Fibroblast of skin of left quadriceps (primary cell): ENCODE measurements at regions not wholly inside any gene's neighbourhood (a gene's known extent, or its start where the extent isn't known, plus 50 kb on each side); places are given as distances from the start of the nearest gene placed in this dataset.
"Not testable (repeated sequence)": the region's sequence is repeated elsewhere in the genome, so short reads cannot be mapped to it uniquely, and the experiment has no call there.

Experiments
- DNase-seq, 2 experiments: peaks; one replicate each; pipeline ENCODE4 v3.0.0-alpha.2; 2013; ENCODE audit warnings: low read depth in 2 of 2

GRCh38 chr7:65254061-65254460 lies 119.6 kb upstream of the ZNF92 start:
- DNase-seq, result no peak

- no peak for DNase-seq
Observed at GRCh38 chr7:65251851-65252620, 121.6 kb upstream of the ZNF92 start.

DNA sequence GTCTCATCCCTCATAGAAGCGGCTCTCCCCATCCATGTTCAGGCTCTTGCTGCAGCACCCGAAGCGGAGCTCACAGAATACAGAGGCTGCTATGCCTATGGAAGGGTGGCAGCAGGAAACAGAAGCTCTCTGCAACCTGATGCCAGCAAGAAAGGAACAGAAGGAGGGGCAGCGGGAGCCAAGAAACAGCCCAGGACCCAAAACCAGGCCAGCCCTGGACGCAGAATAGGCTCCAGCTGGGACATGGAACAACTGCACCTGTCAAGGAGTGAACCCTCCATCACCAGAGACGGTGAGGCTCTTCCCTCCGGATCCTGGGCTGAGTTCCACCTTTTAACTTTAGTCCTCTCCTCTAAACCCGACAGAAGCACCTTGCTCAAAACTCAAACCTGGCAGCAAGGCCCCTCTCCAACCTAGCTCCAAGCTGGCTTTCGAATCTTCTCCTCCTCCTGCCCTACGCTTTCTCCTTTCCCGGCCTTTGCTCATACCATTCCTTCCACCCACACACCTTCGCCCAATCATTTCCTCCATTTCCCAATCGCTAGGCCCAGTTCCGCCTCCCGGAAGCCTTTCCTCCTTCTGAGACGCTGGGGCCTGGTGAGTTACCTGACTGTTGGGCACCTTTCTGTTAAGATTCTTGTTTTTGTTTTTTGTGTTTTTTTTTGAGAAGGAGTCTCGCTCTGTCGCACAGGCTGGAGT lies 122.8 kb upstream of the ZNF92 start:
- no peak for DNase-seq

- DNase-seq, result no peak
Observed at GRCh38 chr7:65250216-65250615, 123.4 kb upstream of the ZNF92 start.

DNA sequence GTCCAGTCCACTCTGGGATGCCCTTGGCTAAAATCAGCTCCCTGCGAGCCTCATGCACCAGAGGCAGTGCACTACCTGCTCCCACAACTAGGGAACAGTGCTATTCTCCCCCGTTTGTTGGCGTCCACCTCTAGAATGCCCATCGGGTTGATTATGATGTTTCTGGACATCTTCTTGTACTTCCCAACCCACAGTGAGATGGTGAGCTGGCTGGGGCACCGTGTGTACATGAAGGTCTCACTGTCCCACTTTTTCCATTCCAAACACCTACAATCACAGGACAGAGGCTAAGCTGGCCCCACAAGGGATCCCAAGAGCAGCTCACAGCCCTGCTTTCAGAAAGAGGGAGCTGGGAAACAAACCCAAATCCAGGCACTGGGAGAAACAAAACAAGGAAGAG lies 126.2 kb upstream of the ZNF92 start:
- no peak for DNase-seq

- no peak for DNase-seq
Observed at GRCh38 chr7:65239707-65240352, 133.8 kb upstream of the ZNF92 start.

- DNase-seq, result no peak
Observed at GRCh38 chr7:65239324-65239706, 134.3 kb upstream of the ZNF92 start.

GRCh38 chr7:65238785-65239184 lies 134.9 kb upstream of the ZNF92 start:
- no peak for DNase-seq

GRCh38 chr7:65235586-65235985 lies 138.1 kb upstream of the ZNF92 start:
- DNase-seq, result no peak

GRCh38 chr7:65233409-65234034 lies 140.1 kb upstream of the ZNF92 start:
- DNase-seq, result no peak

GRCh38 chr7:65230231-65230630 lies 143.4 kb upstream of the ZNF92 start:
- no peak for DNase-seq

DNA sequence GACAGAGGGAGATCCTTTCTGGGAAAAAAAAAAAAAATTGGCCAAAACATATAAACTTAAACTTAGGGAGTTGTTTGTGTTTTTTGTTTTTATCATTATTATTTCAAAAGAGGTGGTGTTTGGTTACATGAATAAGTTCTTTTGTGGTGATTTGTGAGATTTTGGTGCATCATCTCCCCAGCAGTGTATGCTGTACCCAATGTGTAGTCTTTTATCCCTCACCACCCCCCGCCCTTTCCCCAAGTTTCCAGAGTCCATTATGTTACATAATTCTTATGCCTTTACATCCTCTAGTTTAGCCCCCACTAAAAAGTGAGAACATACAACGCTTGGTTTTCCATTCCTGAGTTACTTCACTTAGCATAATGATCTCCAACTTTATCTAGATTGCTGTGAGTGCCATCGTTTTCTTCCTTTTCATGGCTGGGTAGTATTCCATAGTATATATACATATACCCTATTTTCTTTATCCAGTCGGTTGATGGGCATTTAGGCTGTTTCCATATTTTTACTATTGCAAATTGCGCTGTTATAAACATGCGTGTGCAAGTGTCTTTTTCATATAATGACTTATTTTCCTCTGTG lies 148.1 kb upstream of the ZNF92 start:
- no peak for DNase-seq

DNA sequence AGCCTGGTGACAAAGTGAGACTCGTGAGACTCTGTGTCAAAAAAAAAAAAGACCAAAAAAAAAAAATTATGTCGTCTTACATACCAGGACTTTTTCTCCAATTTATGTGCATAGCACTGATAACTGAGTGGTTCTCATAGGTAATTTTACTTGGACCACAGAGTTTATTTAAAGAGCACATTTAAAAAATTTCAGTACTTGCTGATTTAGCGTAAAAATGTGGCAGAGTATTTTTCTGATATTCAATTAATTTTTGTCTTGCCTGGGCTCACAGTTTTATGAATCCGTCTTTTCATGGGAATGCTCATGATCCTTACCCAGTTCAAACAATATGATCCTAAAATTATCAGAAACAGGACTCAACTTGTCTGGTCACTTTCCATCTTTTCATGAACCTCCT lies 151.0 kb upstream of the ZNF92 start:
- DNase-seq, result no peak

DNA sequence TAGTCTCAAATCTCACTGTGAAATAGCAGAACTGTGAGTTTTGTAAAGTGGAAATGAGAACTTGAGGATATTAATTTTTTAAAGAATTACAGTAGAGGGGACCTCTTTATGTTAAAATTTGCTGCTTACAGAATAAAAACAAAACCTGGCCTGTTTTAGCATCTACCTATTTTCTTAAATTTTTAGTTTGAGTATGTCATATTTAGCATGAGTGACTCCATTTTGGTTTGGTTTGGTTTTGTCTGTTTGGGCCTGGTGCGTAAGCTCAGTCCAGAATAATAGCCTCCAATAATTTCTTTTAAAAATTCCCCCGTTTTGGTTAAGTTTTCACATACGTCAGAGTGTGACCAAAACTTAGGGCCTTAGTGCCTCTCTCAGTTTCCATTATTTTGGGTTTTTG lies 152.0 kb upstream of the ZNF92 start:
- DNase-seq, result no peak

- DNase-seq, result no peak
Observed at GRCh38 chr7:65219623-65220022, 154.0 kb upstream of the ZNF92 start.

DNA sequence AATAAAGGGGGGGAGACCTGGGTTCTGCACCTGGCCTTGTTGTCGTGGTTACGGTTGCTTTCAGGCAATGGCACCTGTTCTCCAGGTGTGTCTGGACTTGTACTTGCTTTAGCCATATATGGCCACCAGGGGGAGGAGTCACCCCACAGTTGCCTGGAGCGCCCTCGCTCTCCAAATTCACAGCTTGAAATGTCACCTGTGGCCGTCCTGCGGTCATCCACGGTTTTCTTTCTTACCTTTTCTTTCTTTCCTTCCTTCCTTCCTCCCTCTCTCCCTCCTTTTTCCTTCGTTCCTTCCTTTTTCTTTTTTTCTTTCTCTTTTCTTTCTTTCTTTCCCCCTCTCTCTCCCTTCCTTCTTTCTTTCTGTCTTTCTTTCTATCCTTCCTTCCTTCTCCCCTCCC lies 157.2 kb upstream of the ZNF92 start:
- no peak for DNase-seq

- DNase-seq, result not testable (repeated sequence)
Observed at GRCh38 chr7:65213260-65213659, 160.4 kb upstream of the ZNF92 start.

GRCh38 chr7:65199221-65199620 lies 174.4 kb upstream of the ZNF92 start:
- DNase-seq, result not testable (repeated sequence)

DNA sequence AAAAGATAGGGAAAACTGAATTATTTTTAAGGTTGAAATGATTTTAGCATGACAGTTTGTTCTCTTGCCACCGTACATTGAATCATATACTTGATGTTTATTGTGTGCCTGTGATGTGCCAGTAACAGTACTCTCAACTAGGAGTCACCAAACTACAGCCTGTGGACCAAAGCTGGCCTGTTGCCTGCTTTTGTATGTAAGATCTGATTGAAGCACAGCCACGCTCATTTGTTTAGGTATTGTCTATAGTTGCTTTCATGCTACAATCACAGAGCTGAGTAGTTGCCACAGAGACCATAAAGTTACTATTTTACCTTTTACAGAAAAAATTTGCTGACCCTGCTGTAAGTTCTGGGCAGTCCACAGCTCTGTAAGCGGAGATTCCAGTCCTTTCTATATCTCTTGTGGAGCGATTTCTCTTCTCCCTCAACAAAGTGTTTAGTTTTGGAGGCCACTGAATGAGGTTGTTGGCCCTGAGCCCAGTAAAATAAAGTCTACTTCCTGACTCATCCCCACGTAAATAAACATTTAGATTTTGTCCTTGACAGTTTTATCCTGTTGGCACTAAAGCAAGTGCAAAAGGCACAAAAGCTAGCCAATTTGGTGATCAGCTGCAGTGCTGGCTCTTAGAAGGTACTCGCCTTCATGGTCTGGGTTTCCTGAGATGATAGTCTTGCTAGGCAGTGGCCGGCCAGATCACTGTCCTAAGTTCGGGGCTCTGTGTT lies 180.2 kb upstream of the ZNF92 start:
- DNase-seq, result not testable (repeated sequence)

DNA sequence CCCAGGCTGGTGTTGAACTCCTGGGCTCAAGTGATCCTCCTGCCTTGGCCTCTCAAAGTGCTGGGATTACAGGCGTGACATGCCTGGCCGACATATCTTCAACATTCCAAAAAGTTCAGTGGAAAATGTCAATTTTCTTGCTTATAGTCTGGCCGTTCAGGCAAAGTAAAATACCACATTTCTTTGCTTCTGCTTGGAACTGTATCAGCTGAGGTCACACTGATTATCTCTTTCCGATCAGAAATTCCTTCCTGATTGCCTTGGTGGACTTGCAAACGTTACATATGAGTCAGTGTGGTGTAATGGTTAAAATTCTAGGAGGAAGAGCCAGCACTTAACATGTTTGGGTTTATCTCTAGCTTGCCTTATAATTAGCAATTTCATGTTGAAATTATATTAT lies 170.6 kb upstream of the ERV3-1 start:
- not testable (repeated sequence) for DNase-seq

DNA sequence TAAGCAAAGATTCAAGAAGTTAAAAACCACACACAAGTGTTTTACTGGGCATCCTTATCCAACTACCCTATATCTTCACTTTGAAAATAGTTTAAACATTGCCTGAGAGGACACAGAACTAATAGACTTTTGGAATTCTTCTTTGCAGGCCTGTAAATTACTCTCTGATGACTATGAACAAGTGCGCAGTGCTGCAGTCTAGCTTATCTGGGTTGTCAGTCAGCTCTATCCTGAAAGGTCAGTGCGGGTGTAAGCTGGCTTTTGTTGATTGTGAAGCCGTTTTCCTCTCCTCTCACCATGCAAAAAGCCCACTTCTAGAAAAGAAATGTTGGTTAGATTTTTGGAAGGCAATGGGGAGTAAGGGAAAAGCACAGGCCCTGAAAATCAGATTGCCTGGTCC lies 143.6 kb upstream of the ERV3-1 start:
- not testable (repeated sequence) for DNase-seq
